H1 (cell line): ENCODE measurements at regions not wholly inside any gene's neighbourhood (a gene's known extent, or its start where the extent isn't known, plus 50 kb on each side); places are given as distances from the start of the nearest gene placed in this dataset.

Experiments
- CTCF ChIA-PET: fragments of 300-600 bp; sonication (Branson Sonifier 250); formaldehyde crosslinking; loops from one replicate; lab custom pipeline; 2021; ENCODE audit not compliant: partially characterized antibody; lab: Charles Lee
- POLR2A ChIA-PET: fragments of 300-600 bp; sonication (Branson Sonifier 250); formaldehyde crosslinking; loops from one replicate; lab custom pipeline; 2021; ENCODE audit warnings: inconsistent platforms; ENCODE audit not compliant: partially characterized antibody; lab: Charles Lee
- DNase-seq, 2 experiments: peaks; one replicate each; pipeline versions ENCODE4 v3.0.0 to v3.0.0-alpha.2; 2010 to 2022; ENCODE audit warnings: low spot score in 2 of 2, low read depth in 1 of 2, mixed read lengths in 1 of 2
- FAIRE-seq: peaks from 2 replicates; lab custom pipeline; 2011; peaks lifted over from hg19 to GRCh38; lab: Jason Lieb, UNC
- H2AFZ ChIP-seq: 2 replicates; pipeline ENCODE4 v1.8.1; 2012; ENCODE audit warnings: low read length, inconsistent platforms
- H2AK5ac ChIP-seq: 2 replicates; pipeline ENCODE4 v1.6.1; 2013; ENCODE audit warnings: low read depth, low read length
- H2BK120ac ChIP-seq: replicated peaks from 2 replicates; pipeline ENCODE3; 2013; ENCODE audit warnings: low read depth, low read length, inconsistent platforms
- H2BK12ac ChIP-seq: 2 replicates; pipeline ENCODE4 v1.6.1; 2013; ENCODE audit warnings: low read depth, low read length
- H2BK15ac ChIP-seq: 2 replicates; pipeline ENCODE4 v1.6.1; 2013; ENCODE audit warnings: low read length
- H2BK20ac ChIP-seq: 2 replicates; pipeline ENCODE4 v1.6.1; 2013; ENCODE audit warnings: low read length
- H2BK5ac ChIP-seq: 2 replicates; pipeline ENCODE4 v1.6.1; 2013; ENCODE audit warnings: low read depth, low read length
- H3K14ac ChIP-seq: 2 replicates; pipeline ENCODE4 v1.6.1; 2013; ENCODE audit warnings: inconsistent platforms; ENCODE audit not compliant: insufficient read length
- H3K18ac ChIP-seq: 2 replicates; pipeline ENCODE4 v1.6.1; 2013; ENCODE audit warnings: low read length; ENCODE audit errors: extremely low read depth
- H3K23ac ChIP-seq: 2 replicates; pipeline ENCODE4 v1.6.1; 2013; ENCODE audit warnings: inconsistent platforms; ENCODE audit not compliant: insufficient read length
- H3K23me2 ChIP-seq: 2 replicates; pipeline ENCODE4 v1.6.1; 2013; ENCODE audit warnings: low read depth, low read length
- H3K27ac ChIP-seq: 2 replicates; pipeline ENCODE4 v1.6.1; 2011; ENCODE audit warnings: low read depth, low read length, inconsistent platforms
- H3K27me3 ChIP-seq, 4 experiments: replicated peaks in 1 of 4; 1 replicate in 1 of 4; 2 replicates in 3 of 4; pipeline versions ENCODE4 v1.6.1 to v1.8.1; 2011 to 2013; ENCODE audit warnings: low read length in 3 of 4, mild to moderate bottlenecking in 3 of 4, inconsistent platforms in 2 of 4, mixed read lengths in 2 of 4, moderate library complexity in 1 of 4; ENCODE audit not compliant: control insufficient read depth in 3 of 4, insufficient read depth in 3 of 4; ENCODE audit errors: extremely low read depth in 1 of 4
- H3K36me3 ChIP-seq, 4 experiments: 2 replicates each; pipeline versions ENCODE4 v1.6.1 to v1.8.1; 2011 to 2013; ENCODE audit warnings: mild to moderate bottlenecking in 4 of 4, low read length in 3 of 4, moderate library complexity in 2 of 4, control low read depth in 1 of 4, inconsistent platforms in 1 of 4; ENCODE audit not compliant: insufficient read depth in 4 of 4, control insufficient read depth in 2 of 4
- H3K4ac ChIP-seq: replicated peaks from 2 replicates; pipeline ENCODE3; 2013; ENCODE audit warnings: low read length, low read depth, mixed read lengths, inconsistent platforms; ENCODE audit not compliant: insufficient read length
- H3K4me1 ChIP-seq, 4 experiments: replicated peaks in 1 of 4; 1 replicate in 1 of 4; 2 replicates in 3 of 4; pipeline versions ENCODE4 v1.6.1 to v1.8.1; 2011 to 2013; ENCODE audit warnings: low read length in 3 of 4, inconsistent platforms in 2 of 4, mixed read lengths in 1 of 4; ENCODE audit not compliant: insufficient read depth in 4 of 4, control insufficient read depth in 3 of 4
- H3K4me2 ChIP-seq, 2 experiments: 2 replicates each; pipeline versions ENCODE4 v1.6.1 to v1.8.1; 2011 to 2013; ENCODE audit warnings: low read depth in 2 of 2, low read length in 2 of 2, control low read depth in 1 of 2, inconsistent platforms in 1 of 2, mild to moderate bottlenecking in 1 of 2; ENCODE audit not compliant: insufficient read depth in 1 of 2
- H3K4me3 ChIP-seq, 4 experiments: fragments of 200-600, 300-600 bp in 1 of 4; sonication (generic), shearing (Covaris generic), sonication (Bioruptor Twin) in 1 of 4; 2 replicates each; pipeline versions ENCODE4 v1.5.1 to v1.8.1; 2011 to 2016; ENCODE audit warnings: low read length in 4 of 4, low read depth in 3 of 4, control low read depth in 2 of 4, inconsistent platforms in 2 of 4, mild to moderate bottlenecking in 2 of 4, mixed read lengths in 1 of 4, moderate library complexity in 1 of 4; ENCODE audit not compliant: insufficient read depth in 2 of 4; ENCODE audit errors: extremely low read depth in 1 of 4
- H3K56ac ChIP-seq: replicated peaks from 2 replicates; pipeline ENCODE3; 2013; ENCODE audit warnings: low read depth, mild to moderate bottlenecking, mixed read lengths, low read length, inconsistent platforms; ENCODE audit not compliant: insufficient read length
- H3K79me1 ChIP-seq: 2 replicates; pipeline ENCODE4 v1.6.1; 2013; ENCODE audit warnings: low read depth, low read length, control low read depth
- H3K79me2 ChIP-seq, 2 experiments: 2 replicates each; pipeline versions ENCODE4 v1.6.1 to v1.8.1; 2012 to 2013; ENCODE audit warnings: low read length in 2 of 2, mild to moderate bottlenecking in 2 of 2, inconsistent platforms in 1 of 2; ENCODE audit not compliant: insufficient read depth in 2 of 2, control insufficient read depth in 1 of 2
- H3K9ac ChIP-seq, 4 experiments: replicated peaks in 1 of 4; 1 replicate in 1 of 4; 2 replicates in 3 of 4; pipeline versions ENCODE4 v1.6.1 to v1.8.1; 2011 to 2013; ENCODE audit warnings: low read depth in 3 of 4, low read length in 3 of 4, control low read depth in 2 of 4, mild to moderate bottlenecking in 2 of 4, moderate library complexity in 2 of 4, inconsistent platforms in 1 of 4; ENCODE audit errors: extremely low read depth in 1 of 4
- H3K9me3 ChIP-seq, 2 experiments: 2 replicates each; pipeline versions ENCODE4 v1.6.1 to v1.8.1; 2012 to 2013; ENCODE audit warnings: mild to moderate bottlenecking in 2 of 2, moderate library complexity in 2 of 2, control low read depth in 1 of 2, inconsistent platforms in 1 of 2, low read depth in 1 of 2, low read length in 1 of 2, mixed read lengths in 1 of 2; ENCODE audit not compliant: insufficient read depth in 2 of 2
- H4K20me1 ChIP-seq, 2 experiments: replicated peaks in 1 of 2; 2 replicates each; pipeline versions ENCODE3 to v1.8.1; 2011 to 2013; ENCODE audit warnings: inconsistent platforms in 2 of 2, low read length in 2 of 2, mild to moderate bottlenecking in 1 of 2; ENCODE audit not compliant: insufficient read depth in 2 of 2, control insufficient read depth in 1 of 2
- H4K5ac ChIP-seq: 2 replicates; pipeline ENCODE4 v1.6.1; 2013; ENCODE audit warnings: low read length, low read depth, mixed read lengths, inconsistent platforms; ENCODE audit not compliant: insufficient read length
- H4K8ac ChIP-seq: 2 replicates; pipeline ENCODE4 v1.8.0; 2013; ENCODE audit warnings: mild to moderate bottlenecking, moderate library complexity, low read length, inconsistent platforms; ENCODE audit not compliant: insufficient read depth; ENCODE audit errors: extremely low read depth
- H4K91ac ChIP-seq: replicated peaks from 2 replicates; pipeline ENCODE3; 2013; ENCODE audit warnings: low read length, mixed read lengths, inconsistent platforms; ENCODE audit not compliant: insufficient read length
- CHD2 ChIP-seq: IDR thresholded peaks from 2 replicates; pipeline ENCODE4 v1.6.1; 2012; ENCODE audit warnings: low read length, improper control_type of control experiment
- EGR1 ChIP-seq: IDR thresholded peaks from 2 replicates; pipeline ENCODE4 v1.6.1; 2011; ENCODE audit warnings: low read depth, low read length, borderline replicate concordance
- FOSL1 ChIP-seq: IDR thresholded peaks from 2 replicates; pipeline ENCODE4 v1.6.1; 2011; ENCODE audit warnings: mild to moderate bottlenecking, low read depth, low read length, moderate library complexity; ENCODE audit not compliant: insufficient read depth
- KDM1A ChIP-seq: fragments of 200-600, 300-600 bp; sonication (generic); IDR thresholded peaks from 2 replicates; pipeline ENCODE4 v1.7.1; 2016; ENCODE audit warnings: mild to moderate bottlenecking, low read length, borderline replicate concordance
- NRF1 ChIP-seq: IDR thresholded peaks from 2 replicates; pipeline ENCODE4 v1.6.1; 2011; ENCODE audit warnings: mild to moderate bottlenecking, low read depth, low read length, improper control_type of control experiment
- PHF8 ChIP-seq: fragments of 200-600 bp; sonication (generic); conservative IDR thresholded peaks from 2 replicates; pipeline ENCODE4 v1.7.1; 2012; ENCODE audit warnings: low read depth, mild to moderate bottlenecking, inconsistent platforms, low read length, moderate library complexity
- SIRT6 ChIP-seq: IDR thresholded peaks from one replicate; pipeline ENCODE4 v1.7.1; 2012; ENCODE audit warnings: low read length, inconsistent platforms
- TBP ChIP-seq: IDR thresholded peaks from 2 replicates; pipeline ENCODE4 v1.6.1; 2011; ENCODE audit warnings: low read depth, low read length, improper control_type of control experiment
- WGBS, 2 experiments: shearing (Covaris generic) in 1 of 2; methylation state at CpG; one replicate each; pipeline versions ENCODE4 v1.1.6 to v1.1.7; 2013 to 2015; ENCODE audit warnings: low lambda C conversion rate in 2 of 2, mixed read lengths in 2 of 2, inconsistent platforms in 1 of 2, low coverage in 1 of 2, missing lambda C conversion rate in 1 of 2; ENCODE audit not compliant: insufficient replicate concordance in 2 of 2, insufficient coverage in 1 of 2, insufficient read length in 1 of 2; ENCODE audit errors: extremely low coverage in 1 of 2, missing lambda C conversion rate in 1 of 2; 5-methylcytosine and 5-hydroxymethylcytosine counted together
- TF ChIP-seq, protein P1 (sequence below): IDR thresholded peaks from 2 replicates; pipeline ENCODE4 v1.6.1; 2012; ENCODE audit warnings: inconsistent platforms
- TF ChIP-seq, protein P2 (sequence below): IDR thresholded peaks from 2 replicates; pipeline ENCODE4 v1.6.1; 2012; ENCODE audit warnings: low read length, inconsistent platforms

GRCh38 chr6:8494730-8495129 lies 59.4 kb upstream of the SLC35B3 start:
- H4K20me1 ChIP-seq: no peaks in the 10 kb centered on the region
- no peaks in the 10 kb centered on the region for H3K9me3 ChIP-seq
- H3K56ac ChIP-seq: no peak overlapping the region
- no peaks in the 10 kb centered on the region for H3K36me3 ChIP-seq
- no peak overlapping the region for H3K27ac ChIP-seq
- no peak overlapping the region for H3K14ac ChIP-seq
- H3K23me2 ChIP-seq: no peaks in the 10 kb centered on the region
- no peak overlapping the region for H2AFZ ChIP-seq
- H3K4me2 ChIP-seq: no peak overlapping the region
- no peak overlapping the region for H4K5ac ChIP-seq
- no peak overlapping the region for H4K91ac ChIP-seq
- no peak overlapping the region for H4K8ac ChIP-seq
- no peaks in the 10 kb centered on the region for H3K79me1 ChIP-seq
- no peak overlapping the region for H3K4ac ChIP-seq
- no peak overlapping the region for H3K23ac ChIP-seq
- no peak overlapping the region for H2AK5ac ChIP-seq
- WGBS, 2 experiments: 89% methylated on average over 5 of the region's 5 CpGs; no CpG with 5 or more reads in 1 of the 2 experiments
- POLR2A ChIA-PET: no interaction called here
- H3K27me3 ChIP-seq: no peaks in the 10 kb centered on the region
- H2BK120ac ChIP-seq: no peak overlapping the region
- no peak overlapping the region for H2BK15ac ChIP-seq
- 0 out of 7 replicates have a peak, but pooled peaks cover 0 to 2% (median 0%) of the 10 kb centered on the region in 4 experiments for H3K4me1 ChIP-seq
- H2BK20ac ChIP-seq: no peak overlapping the region
- H3K18ac ChIP-seq: no peak overlapping the region
- H3K4me3 ChIP-seq: no peak overlapping the region
- no peak overlapping the region for H3K9ac ChIP-seq
- H2BK12ac ChIP-seq: no peak overlapping the region
- H2BK5ac ChIP-seq: no peak overlapping the region
- FAIRE-seq (no peak), DNase-seq (no peak)
- CTCF ChIA-PET: no interaction called here
- H3K79me2 ChIP-seq: no peaks in the 10 kb centered on the region
- TF ChIP-seq TBP (no peak), PHF8 (no peak), FOSL1 (no peak), CHD2 (no peak), KDM1A (no peak), SIRT6 (no peak), NRF1 (no peak), EGR1 (no peak)
- TF ChIP-seq, protein P1, sequence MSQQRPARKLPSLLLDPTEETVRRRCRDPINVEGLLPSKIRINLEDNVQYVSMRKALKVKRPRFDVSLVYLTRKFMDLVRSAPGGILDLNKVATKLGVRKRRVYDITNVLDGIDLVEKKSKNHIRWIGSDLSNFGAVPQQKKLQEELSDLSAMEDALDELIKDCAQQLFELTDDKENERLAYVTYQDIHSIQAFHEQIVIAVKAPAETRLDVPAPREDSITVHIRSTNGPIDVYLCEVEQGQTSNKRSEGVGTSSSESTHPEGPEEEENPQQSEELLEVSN: no peak
- TF ChIP-seq, protein P2, sequence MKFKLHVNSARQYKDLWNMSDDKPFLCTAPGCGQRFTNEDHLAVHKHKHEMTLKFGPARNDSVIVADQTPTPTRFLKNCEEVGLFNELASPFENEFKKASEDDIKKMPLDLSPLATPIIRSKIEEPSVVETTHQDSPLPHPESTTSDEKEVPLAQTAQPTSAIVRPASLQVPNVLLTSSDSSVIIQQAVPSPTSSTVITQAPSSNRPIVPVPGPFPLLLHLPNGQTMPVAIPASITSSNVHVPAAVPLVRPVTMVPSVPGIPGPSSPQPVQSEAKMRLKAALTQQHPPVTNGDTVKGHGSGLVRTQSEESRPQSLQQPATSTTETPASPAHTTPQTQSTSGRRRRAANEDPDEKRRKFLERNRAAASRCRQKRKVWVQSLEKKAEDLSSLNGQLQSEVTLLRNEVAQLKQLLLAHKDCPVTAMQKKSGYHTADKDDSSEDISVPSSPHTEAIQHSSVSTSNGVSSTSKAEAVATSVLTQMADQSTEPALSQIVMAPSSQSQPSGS: no peak
